CD14-positive monocyte (primary cell): ENCODE measurements at regions not wholly inside any gene's neighbourhood (a gene's known extent, or its start where the extent isn't known, plus 50 kb on each side); places are given as distances from the start of the nearest gene placed in this dataset.

Experiments
- DNase-seq, 3 donors: peaks; one replicate each; pipeline ENCODE4 v3.0.0-alpha.2; 2011 to 2022
- H2AFZ ChIP-seq: 2 replicates; pipeline ENCODE4 v1.6.0; 2012; ENCODE audit warnings: mild to moderate bottlenecking, low read depth, low read length, inconsistent platforms; ENCODE audit not compliant: insufficient read depth, poor library complexity, severe bottlenecking
- H3K27ac ChIP-seq, 2 donors: 1 replicate in 1 of 2; 2 replicates in 1 of 2; pipeline ENCODE4 v1.5.1; 2012 to 2013; ENCODE audit warnings: low read length in 2 of 2, control low read depth in 1 of 2, inconsistent platforms in 1 of 2, low read depth in 1 of 2, mild to moderate bottlenecking in 1 of 2
- H3K27me3 ChIP-seq, 2 donors: one replicate each; pipeline versions ENCODE4 v1.6.0 to v1.6.1; 2011 to 2013; ENCODE audit warnings: low read length in 2 of 2; ENCODE audit not compliant: control insufficient read depth in 2 of 2, insufficient read depth in 2 of 2
- H3K36me3 ChIP-seq, 2 donors: replicated peaks in 1 of 2; 1 replicate in 1 of 2; 2 replicates in 1 of 2; pipeline versions ENCODE4 v1.5.1 to v1.6.1; 2012 to 2013; ENCODE audit warnings: low read length in 2 of 2, control low read depth in 1 of 2, inconsistent platforms in 1 of 2, mild to moderate bottlenecking in 1 of 2; ENCODE audit not compliant: insufficient read depth in 2 of 2, control insufficient read depth in 1 of 2
- H3K4me1 ChIP-seq, 2 donors: 1 replicate in 1 of 2; 2 replicates in 1 of 2; pipeline versions ENCODE4 v1.5.1 to v1.6.1; 2012 to 2013; ENCODE audit warnings: low read length in 2 of 2, control low read depth in 1 of 2, inconsistent platforms in 1 of 2, mild to moderate bottlenecking in 1 of 2, moderate library complexity in 1 of 2; ENCODE audit not compliant: insufficient read depth in 2 of 2, control insufficient read depth in 1 of 2
- H3K4me2 ChIP-seq: replicated peaks from 2 replicates; pipeline ENCODE3; 2012; ENCODE audit warnings: low read length, moderate library complexity, mild to moderate bottlenecking; ENCODE audit not compliant: poor library complexity, severe bottlenecking; ENCODE audit errors: extremely low read depth
- H3K4me3 ChIP-seq, 3 experiments: fragments of 200-600 bp in 1 of 3; sonication (generic) in 1 of 3; replicated peaks in 1 of 3; 1 replicate in 2 of 3; 2 replicates in 1 of 3; pipeline ENCODE4 v1.5.1; 2011 to 2013; ENCODE audit warnings: low read length in 3 of 3, mild to moderate bottlenecking in 3 of 3, control low read depth in 2 of 3, low read depth in 2 of 3, inconsistent platforms in 1 of 3, moderate library complexity in 1 of 3
- H3K79me2 ChIP-seq: 2 replicates; pipeline ENCODE4 v1.6.0; 2012; ENCODE audit warnings: mild to moderate bottlenecking, control low read depth, inconsistent platforms, low read length, moderate library complexity; ENCODE audit not compliant: insufficient read depth
- H3K9ac ChIP-seq: 2 replicates; pipeline ENCODE4 v1.6.0; 2017; ENCODE audit warnings: low read length, mild to moderate bottlenecking; ENCODE audit not compliant: insufficient read depth, poor library complexity, severe bottlenecking
- H3K9me3 ChIP-seq, 2 donors: replicated peaks in 1 of 2; 1 replicate in 1 of 2; 2 replicates in 1 of 2; pipeline versions ENCODE4 v1.5.1 to v1.6.1; 2012 to 2013; ENCODE audit warnings: low read length in 2 of 2, control low read depth in 1 of 2; ENCODE audit not compliant: control insufficient read depth in 1 of 2, insufficient read depth in 1 of 2
- H4K20me1 ChIP-seq: 2 replicates; pipeline ENCODE4 v1.6.0; 2012; ENCODE audit warnings: mild to moderate bottlenecking, low read length, control low read depth, moderate library complexity; ENCODE audit not compliant: insufficient read depth
- H3K27ac Mint-ChIP-seq, 7 donors: one replicate each; pipeline ENCODE4 v1.8.0; 2020; ENCODE audit warnings: mild to moderate bottlenecking in 7 of 7, mixed read lengths in 7 of 7, moderate library complexity in 6 of 7, inconsistent platforms in 2 of 7
- H3K27me3 Mint-ChIP-seq, 3 donors: one replicate each; pipeline ENCODE4 v1.8.0; 2021 to 2022; ENCODE audit warnings: low read depth in 3 of 3, mild to moderate bottlenecking in 3 of 3, mixed read lengths in 3 of 3, moderate library complexity in 3 of 3, inconsistent platforms in 1 of 3
- H3K36me3 Mint-ChIP-seq, 2 donors: one replicate each; pipeline ENCODE4 v1.8.0; 2020; ENCODE audit warnings: mixed read lengths in 2 of 2, inconsistent platforms in 1 of 2, mild to moderate bottlenecking in 1 of 2
- H3K4me1 Mint-ChIP-seq: one replicate; pipeline ENCODE4 v1.8.0; 2020; ENCODE audit warnings: mild to moderate bottlenecking, mixed read lengths
- H3K4me3 Mint-ChIP-seq, 2 donors: one replicate each; pipeline ENCODE4 v1.8.0; 2020; ENCODE audit warnings: mild to moderate bottlenecking in 2 of 2, mixed read lengths in 2 of 2, moderate library complexity in 1 of 2
- H3K9me3 Mint-ChIP-seq, 7 donors: one replicate each; pipeline ENCODE4 v1.8.0; 2020 to 2022; ENCODE audit warnings: mixed read lengths in 7 of 7, mild to moderate bottlenecking in 6 of 7, moderate library complexity in 6 of 7, inconsistent platforms in 2 of 7
- WGBS: methylation state at CpG from one replicate; pipeline ENCODE4 v1.1.5; 2013; ENCODE audit warnings: missing lambda C conversion rate; ENCODE audit not compliant: insufficient coverage; 5-methylcytosine and 5-hydroxymethylcytosine counted together
- intact Hi-C, 2 donors: fragments of 100-400 bp; cut with micrococcal nuclease; formaldehyde crosslinking; loops; one replicate each; pipeline versions ENCODE4 v1.15.0 to v1.15.1; 2023
- TF ChIP-seq, protein P1 (sequence below): fragments of 200-600 bp; IDR thresholded peaks from one replicate; pipeline ENCODE4 v1.8.0; 2022; ENCODE audit warnings: antibody characterized with exemption, mild to moderate bottlenecking

DNA sequence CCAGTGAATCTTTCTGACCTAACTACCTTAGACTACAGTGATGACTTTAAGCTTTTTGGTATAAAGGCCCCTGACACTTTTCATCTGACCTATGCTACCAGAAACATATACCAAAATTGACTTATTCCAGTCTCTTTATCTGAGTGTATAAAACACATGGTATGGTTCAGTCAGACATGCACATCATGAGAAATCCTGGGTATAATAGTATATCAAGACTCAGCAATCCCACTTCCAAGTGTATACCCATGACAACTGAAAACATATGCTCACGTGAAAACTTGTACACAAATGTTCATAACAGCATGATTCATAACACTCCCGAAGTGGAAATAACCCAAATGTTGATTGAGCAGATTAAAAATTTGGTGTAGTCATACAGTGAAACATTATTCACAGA, 70.0 kb upstream of the RPRM start:
- H3K4me3 ChIP-seq = no peak overlapping the region
- no peak overlapping the region for H3K4me3 Mint-ChIP-seq

DNA sequence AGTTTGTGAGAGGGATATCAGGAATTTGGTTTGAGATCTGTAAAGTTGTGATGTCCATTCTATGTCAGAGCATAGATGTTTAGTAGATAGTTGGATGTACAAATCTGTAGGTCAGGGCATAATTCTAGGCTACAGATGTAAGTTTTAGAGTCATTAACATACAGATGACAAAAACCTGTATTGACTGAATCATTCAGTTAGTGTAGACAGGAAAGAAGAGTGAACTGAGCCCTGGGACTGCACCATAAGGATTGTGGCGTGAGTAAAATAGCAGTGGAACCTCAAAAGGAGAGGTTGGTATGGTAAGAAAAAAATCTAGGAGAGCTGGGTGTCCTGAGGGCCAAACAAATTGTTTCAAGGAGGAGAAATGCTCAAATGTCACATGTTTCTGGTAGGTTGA, 73.1 kb upstream of the RPRM start:
- H3K36me3 ChIP-seq = no peaks in the 10 kb centered on the region
- no peaks in the 10 kb centered on the region for H3K4me1 Mint-ChIP-seq
- TF ChIP-seq, protein P1, sequence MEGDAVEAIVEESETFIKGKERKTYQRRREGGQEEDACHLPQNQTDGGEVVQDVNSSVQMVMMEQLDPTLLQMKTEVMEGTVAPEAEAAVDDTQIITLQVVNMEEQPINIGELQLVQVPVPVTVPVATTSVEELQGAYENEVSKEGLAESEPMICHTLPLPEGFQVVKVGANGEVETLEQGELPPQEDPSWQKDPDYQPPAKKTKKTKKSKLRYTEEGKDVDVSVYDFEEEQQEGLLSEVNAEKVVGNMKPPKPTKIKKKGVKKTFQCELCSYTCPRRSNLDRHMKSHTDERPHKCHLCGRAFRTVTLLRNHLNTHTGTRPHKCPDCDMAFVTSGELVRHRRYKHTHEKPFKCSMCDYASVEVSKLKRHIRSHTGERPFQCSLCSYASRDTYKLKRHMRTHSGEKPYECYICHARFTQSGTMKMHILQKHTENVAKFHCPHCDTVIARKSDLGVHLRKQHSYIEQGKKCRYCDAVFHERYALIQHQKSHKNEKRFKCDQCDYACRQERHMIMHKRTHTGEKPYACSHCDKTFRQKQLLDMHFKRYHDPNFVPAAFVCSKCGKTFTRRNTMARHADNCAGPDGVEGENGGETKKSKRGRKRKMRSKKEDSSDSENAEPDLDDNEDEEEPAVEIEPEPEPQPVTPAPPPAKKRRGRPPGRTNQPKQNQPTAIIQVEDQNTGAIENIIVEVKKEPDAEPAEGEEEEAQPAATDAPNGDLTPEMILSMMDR = no peak
- no peaks in the 10 kb centered on the region for H3K4me1 ChIP-seq
- H2AFZ ChIP-seq = no peak overlapping the region
- no peaks in the 10 kb centered on the region for H3K9me3 ChIP-seq
- H4K20me1 ChIP-seq = no peaks in the 10 kb centered on the region
- H3K79me2 ChIP-seq = no peaks in the 10 kb centered on the region
- intact Hi-C loops = no loop called here
- no peak for DNase-seq
- H3K4me3 Mint-ChIP-seq = no peak overlapping the region
- H3K4me2 ChIP-seq = no peak overlapping the region
- WGBS = 77% methylated on average over 1 of the region's 1 CpG
- H3K27ac ChIP-seq = no peak overlapping the region
- H3K27me3 ChIP-seq = no peaks in the 10 kb centered on the region
- H3K9me3 Mint-ChIP-seq = peaks cover 0 to 5% (median 3%) of the 10 kb centered on the region in 7 donors
- no peak overlapping the region for H3K9ac ChIP-seq
- no peaks in the 10 kb centered on the region for H3K36me3 Mint-ChIP-seq
- peaks cover 0 to 2% (median 0%) of the 10 kb centered on the region in 3 donors for H3K27me3 Mint-ChIP-seq
- no peak overlapping the region for H3K27ac Mint-ChIP-seq
- no peak overlapping the region for H3K4me3 ChIP-seq

More for the DNA sequence above, 70.0 kb upstream of the RPRM start:
- no peak for DNase-seq
- Histone ChIP-seq H3K4me2 (no peak overlapping the region), H3K27ac (no peak overlapping the region), H2AFZ (no peak overlapping the region), H4K20me1 (no peaks in the 10 kb centered on the region), H3K79me2 (no peaks in the 10 kb centered on the region), H3K9me3 (no peaks in the 10 kb centered on the region), H3K36me3 (no peaks in the 10 kb centered on the region), H3K9ac (no peak overlapping the region), H3K4me1 (no peaks in the 10 kb centered on the region), H3K27me3 (no peaks in the 10 kb centered on the region)
- Mint-ChIP-seq H3K27me3 (peaks cover 0 to 2% (median 0%) of the 10 kb centered on the region in 3 donors), H3K36me3 (no peaks in the 10 kb centered on the region), H3K9me3 (peaks cover 0 to 5% (median 3%) of the 10 kb centered on the region in 7 donors), H3K4me1 (no peaks in the 10 kb centered on the region), H3K27ac (no peak overlapping the region)
- WGBS = no CpG with 5 or more reads among the region's 2 CpGs
- intact Hi-C loops = no loop called here
- TF ChIP-seq, protein P1 = no peak
